ENCODE measurements at regions not wholly inside any gene's neighbourhood (a gene's known extent, or its start where the extent isn't known, plus 50 kb on each side); places are given as distances from the start of the nearest gene placed in this dataset.

DNA sequence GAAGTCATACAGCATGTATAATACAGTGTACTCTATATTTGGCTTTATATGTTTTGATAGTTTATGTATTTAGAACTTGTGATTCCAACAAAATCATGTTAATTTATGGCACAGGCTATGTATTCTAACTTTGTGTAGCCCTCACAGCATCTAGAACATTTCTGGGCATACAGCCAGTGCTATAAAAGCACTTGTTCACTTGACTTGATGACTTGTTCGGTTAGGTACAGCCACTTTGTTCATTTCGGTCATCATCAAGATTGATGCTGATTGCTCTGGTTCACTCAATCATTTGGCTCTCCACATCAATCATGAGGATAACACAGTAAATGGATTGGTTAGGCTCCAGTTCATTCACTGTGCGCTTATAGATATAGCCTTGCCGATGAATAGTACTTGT is 97.6 kb upstream of the IRS4 start:
- Histone ChIP-seq H3K4me1 (ENCODE audit: control insufficient read depth, extremely low read depth, insufficient read depth, low read length) (no peaks in the 10 kb centered on the region), H4K20me1 (ENCODE audit: control insufficient read depth, extremely low read depth, insufficient read depth, low read length) (no peaks in the 10 kb centered on the region), H3K27me3 (ENCODE audit: control insufficient read depth, insufficient read depth, low read length) (no peaks in the 10 kb centered on the region), H3K36me3 (ENCODE audit: control insufficient read depth, insufficient read depth, low read length) (no peaks in the 10 kb centered on the region), H3K9me3 (ENCODE audit: control insufficient read depth, insufficient read depth, low read depth, low read length) (no peaks in the 10 kb centered on the region), H3K4me2 (ENCODE audit: extremely low read depth, insufficient read depth, low read length) (no peak overlapping the region), H3K27ac (ENCODE audit: insufficient read depth, low read length) (no peak overlapping the region), H3K4me3 (replicated peaks in 1 of 4; ENCODE audit: control extremely low read depth in 1 of 4, insufficient read depth in 1 of 4, low read depth in 3 of 4, low read length in 4 of 4) (no peak overlapping the region), H3K79me2 (ENCODE audit: control insufficient read depth, insufficient read depth, low read length) (no peaks in the 10 kb centered on the region), H3K9ac (ENCODE audit: insufficient read depth, low read length) (no peak overlapping the region), H2AFZ (ENCODE audit: low read length) (no peak overlapping the region)
- TF ChIP-seq, protein P1, sequence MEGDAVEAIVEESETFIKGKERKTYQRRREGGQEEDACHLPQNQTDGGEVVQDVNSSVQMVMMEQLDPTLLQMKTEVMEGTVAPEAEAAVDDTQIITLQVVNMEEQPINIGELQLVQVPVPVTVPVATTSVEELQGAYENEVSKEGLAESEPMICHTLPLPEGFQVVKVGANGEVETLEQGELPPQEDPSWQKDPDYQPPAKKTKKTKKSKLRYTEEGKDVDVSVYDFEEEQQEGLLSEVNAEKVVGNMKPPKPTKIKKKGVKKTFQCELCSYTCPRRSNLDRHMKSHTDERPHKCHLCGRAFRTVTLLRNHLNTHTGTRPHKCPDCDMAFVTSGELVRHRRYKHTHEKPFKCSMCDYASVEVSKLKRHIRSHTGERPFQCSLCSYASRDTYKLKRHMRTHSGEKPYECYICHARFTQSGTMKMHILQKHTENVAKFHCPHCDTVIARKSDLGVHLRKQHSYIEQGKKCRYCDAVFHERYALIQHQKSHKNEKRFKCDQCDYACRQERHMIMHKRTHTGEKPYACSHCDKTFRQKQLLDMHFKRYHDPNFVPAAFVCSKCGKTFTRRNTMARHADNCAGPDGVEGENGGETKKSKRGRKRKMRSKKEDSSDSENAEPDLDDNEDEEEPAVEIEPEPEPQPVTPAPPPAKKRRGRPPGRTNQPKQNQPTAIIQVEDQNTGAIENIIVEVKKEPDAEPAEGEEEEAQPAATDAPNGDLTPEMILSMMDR (conservative IDR thresholded peaks at IDR 0.05 in 1 of 2, IDR thresholded peaks at IDR 0.05 in 1 of 2; ENCODE audit: low read depth in 1 of 2, low read length in 2 of 2): no peak
- no peak for TF ChIP-seq EZH2 (IDR thresholded peaks at IDR 0.05; ENCODE audit: low read length, missing control alignments)
- DNase-seq (ENCODE audit: low read depth in 2 of 2): no peak

DNA sequence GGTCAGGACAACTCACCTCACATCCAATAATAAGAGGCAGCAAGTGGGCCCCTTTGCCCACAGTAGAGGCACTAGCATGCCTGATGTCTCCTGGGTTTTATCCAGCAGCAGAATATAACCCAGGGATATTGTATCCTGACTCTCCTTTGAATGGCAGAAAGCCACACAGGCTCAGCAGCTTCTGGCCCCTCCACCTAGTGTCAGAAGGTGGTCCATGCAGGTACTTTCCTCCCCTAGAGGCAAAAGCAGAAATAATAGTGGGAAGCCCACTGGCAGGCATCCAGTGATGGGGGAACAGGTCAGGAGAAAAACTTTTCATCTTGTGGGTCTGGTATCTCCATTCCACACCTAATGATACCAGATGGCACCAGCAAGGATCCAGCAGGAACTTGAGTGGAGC is 75.5 kb upstream of the IRS4 start:
- H2AFZ ChIP-seq (ENCODE audit: low read length): no peak overlapping the region
- H3K4me1 ChIP-seq (ENCODE audit: control insufficient read depth, extremely low read depth, insufficient read depth, low read length): no peaks in the 10 kb centered on the region
- no peak for TF ChIP-seq EZH2 (IDR thresholded peaks at IDR 0.05; ENCODE audit: low read length, missing control alignments)
- TF ChIP-seq, protein P1 (conservative IDR thresholded peaks at IDR 0.05 in 1 of 2, IDR thresholded peaks at IDR 0.05 in 1 of 2; ENCODE audit: low read depth in 1 of 2, low read length in 2 of 2): no peak
- H3K79me2 ChIP-seq (ENCODE audit: control insufficient read depth, insufficient read depth, low read length): no peaks in the 10 kb centered on the region
- H3K4me2 ChIP-seq (ENCODE audit: extremely low read depth, insufficient read depth, low read length): no peak overlapping the region
- no peaks in the 10 kb centered on the region for H3K27me3 ChIP-seq (ENCODE audit: control insufficient read depth, insufficient read depth, low read length)
- H3K27ac ChIP-seq (ENCODE audit: insufficient read depth, low read length): no peak overlapping the region
- H3K36me3 ChIP-seq (ENCODE audit: control insufficient read depth, insufficient read depth, low read length): no peaks in the 10 kb centered on the region
- H3K9me3 ChIP-seq (ENCODE audit: control insufficient read depth, insufficient read depth, low read depth, low read length): no peaks in the 10 kb centered on the region
- no peaks in the 10 kb centered on the region for H4K20me1 ChIP-seq (ENCODE audit: control insufficient read depth, extremely low read depth, insufficient read depth, low read length)
- H3K4me3 ChIP-seq (replicated peaks in 1 of 4; ENCODE audit: control extremely low read depth in 1 of 4, insufficient read depth in 1 of 4, low read depth in 3 of 4, low read length in 4 of 4): no peak overlapping the region
- no peak for DNase-seq (ENCODE audit: low read depth in 2 of 2)
- no peak overlapping the region for H3K9ac ChIP-seq (ENCODE audit: insufficient read depth, low read length)

DNA sequence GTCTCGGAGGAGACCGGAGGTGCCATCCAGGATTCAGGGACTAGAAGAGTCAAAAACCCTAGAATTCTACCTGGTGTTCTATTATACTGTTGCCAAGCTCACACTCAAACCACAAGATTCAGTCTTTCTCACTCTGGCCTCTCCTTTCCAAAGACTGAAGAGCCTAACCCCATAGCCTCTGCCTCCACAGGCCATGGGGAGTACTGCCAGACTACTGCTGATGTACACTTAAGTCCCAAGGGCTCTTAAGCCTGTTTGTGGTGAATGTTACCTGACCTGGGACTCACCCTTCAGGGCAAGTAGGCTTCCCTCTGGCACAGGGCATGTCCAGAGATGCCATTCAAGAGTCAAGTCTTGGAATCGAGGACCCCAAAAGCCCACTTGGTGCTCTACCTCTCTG is 58.9 kb upstream of the IRS4 start:
- Histone ChIP-seq H2AFZ (ENCODE audit: low read length) (no peak overlapping the region), H3K4me3 (replicated peaks in 1 of 4; ENCODE audit: control extremely low read depth in 1 of 4, insufficient read depth in 1 of 4, low read depth in 3 of 4, low read length in 4 of 4) (no peak overlapping the region)
- TF ChIP-seq EZH2 (IDR thresholded peaks at IDR 0.05; ENCODE audit: low read length, missing control alignments): no peak
- TF ChIP-seq, protein P1 (conservative IDR thresholded peaks at IDR 0.05 in 1 of 2, IDR thresholded peaks at IDR 0.05 in 1 of 2; ENCODE audit: low read depth in 1 of 2, low read length in 2 of 2): no peak

More for the DNA sequence above, 58.9 kb upstream of the IRS4 start:
- Histone ChIP-seq H3K79me2 (ENCODE audit: control insufficient read depth, insufficient read depth, low read length) (no peaks in the 10 kb centered on the region), H3K27ac (ENCODE audit: insufficient read depth, low read length) (no peak overlapping the region), H4K20me1 (ENCODE audit: control insufficient read depth, extremely low read depth, insufficient read depth, low read length) (no peaks in the 10 kb centered on the region), H3K9ac (ENCODE audit: insufficient read depth, low read length) (no peak overlapping the region), H3K4me2 (ENCODE audit: extremely low read depth, insufficient read depth, low read length) (no peak overlapping the region), H3K36me3 (ENCODE audit: control insufficient read depth, insufficient read depth, low read length) (no peaks in the 10 kb centered on the region), H3K9me3 (ENCODE audit: control insufficient read depth, insufficient read depth, low read depth, low read length) (no peaks in the 10 kb centered on the region), H3K4me1 (ENCODE audit: control insufficient read depth, extremely low read depth, insufficient read depth, low read length) (no peaks in the 10 kb centered on the region), H3K27me3 (ENCODE audit: control insufficient read depth, insufficient read depth, low read length) (no peaks in the 10 kb centered on the region)
- DNase-seq (ENCODE audit: low read depth in 2 of 2): no peak
